Neural cell (in vitro differentiated cells): ENCODE measurements at regions not wholly inside any gene's neighbourhood (a gene's known extent, or its start where the extent isn't known, plus 50 kb on each side); places are given as distances from the start of the nearest gene placed in this dataset.

ENCODE experiments used
- H2AFZ ChIP-seq: fragments of 200-600, 300-800 bp; sonication (generic), shearing (Covaris generic); 2 replicates; pipeline ENCODE4 v1.6.0; 2014; ENCODE audit warnings: low read depth, mild to moderate bottlenecking, antibody characterized with exemption, low read length, moderate library complexity
- H3F3A ChIP-seq: fragments of 200-600 bp; shearing (Covaris generic); 2 replicates; pipeline ENCODE4 v1.6.1; 2016; ENCODE audit warnings: mild to moderate bottlenecking, moderate library complexity, mixed read lengths, antibody characterized with exemption, low read length; ENCODE audit not compliant: insufficient read depth, poor library complexity, severe bottlenecking
- H3K27ac ChIP-seq: fragments of 200-600, 300-800 bp; sonication (generic), shearing (Covaris generic); 2 replicates; pipeline ENCODE4 v1.5.1; 2014; ENCODE audit warnings: mild to moderate bottlenecking, low read length, moderate library complexity
- H3K27me3 ChIP-seq: fragments of 300-800, 200-600 bp; sonication (generic), shearing (Covaris generic); 2 replicates; pipeline ENCODE4 v1.6.0; 2014; ENCODE audit warnings: mild to moderate bottlenecking, low read depth, low read length, moderate library complexity; ENCODE audit not compliant: insufficient read depth
- H3K36me3 ChIP-seq: fragments of 300-800, 200-600 bp; sonication (generic), shearing (Covaris generic); 2 replicates; pipeline ENCODE4 v1.5.1; 2014; ENCODE audit warnings: mild to moderate bottlenecking, antibody characterized with exemption, low read length, moderate library complexity; ENCODE audit not compliant: insufficient read depth
- H3K4me2 ChIP-seq: fragments of 300-800, 200-600 bp; sonication (generic), shearing (Covaris generic); 2 replicates; pipeline ENCODE4 v1.6.0; 2014; ENCODE audit warnings: mild to moderate bottlenecking, low read length
- H3K4me3 ChIP-seq: fragments of 300-800, 200-600 bp; sonication (generic), shearing (Covaris generic); 2 replicates; pipeline ENCODE4 v1.5.1; 2014; ENCODE audit warnings: mild to moderate bottlenecking, low read length, moderate library complexity
- H3K79me2 ChIP-seq: fragments of 200-600 bp; shearing (Covaris generic); replicated peaks from 2 replicates; pipeline ENCODE4 v1.6.0; 2014; ENCODE audit warnings: mild to moderate bottlenecking, low read length, moderate library complexity; ENCODE audit not compliant: insufficient read depth
- H3K9ac ChIP-seq: fragments of 300-800, 200-600 bp; sonication (generic), shearing (Covaris generic); 2 replicates; pipeline ENCODE4 v1.6.1; 2016; ENCODE audit warnings: mild to moderate bottlenecking, low read length, mixed read lengths
- H3K9me2 ChIP-seq: fragments of 200-600 bp; shearing (Covaris generic); 2 replicates; pipeline ENCODE4 v1.6.1; 2016; ENCODE audit warnings: mild to moderate bottlenecking, low read length, mixed read lengths; ENCODE audit not compliant: insufficient read depth
- H3K9me3 ChIP-seq: fragments of 200-600, 300-800 bp; sonication (generic), shearing (Covaris generic); 2 replicates; pipeline ENCODE4 v1.6.1; 2016; ENCODE audit warnings: mild to moderate bottlenecking, mixed run types, low read length, moderate library complexity, mixed read lengths
- H4K20me1 ChIP-seq: fragments of 200-600 bp; shearing (Covaris generic); 2 replicates; pipeline ENCODE4 v1.6.1; 2016; ENCODE audit warnings: mild to moderate bottlenecking, mixed run types; ENCODE audit not compliant: insufficient read depth
- EP300 ChIP-seq: fragments of 450-650 bp; conservative IDR thresholded peaks from 2 replicates; pipeline ENCODE4 v1.6.1; 2014; ENCODE audit warnings: antibody characterized with exemption, mild to moderate bottlenecking, moderate library complexity; ENCODE audit not compliant: poor library complexity, severe bottlenecking
- EZH2 ChIP-seq: fragments of 200-600, 300-800 bp; shearing (Covaris generic), sonication (generic); IDR thresholded peaks from 2 replicates; pipeline ENCODE4 v1.6.1; 2014; ENCODE audit warnings: antibody characterized with exemption, low read length, borderline replicate concordance, mild to moderate bottlenecking; ENCODE audit not compliant: insufficient read depth, poor library complexity, severe bottlenecking
- MXI1 ChIP-seq: fragments of 450-650 bp; conservative IDR thresholded peaks from 2 replicates; pipeline ENCODE4 v1.6.1; 2014; ENCODE audit warnings: antibody characterized with exemption, mild to moderate bottlenecking; ENCODE audit not compliant: poor library complexity, severe bottlenecking
- POLR2AphosphoS5 ChIP-seq: IDR thresholded peaks from 2 replicates; pipeline ENCODE4 v1.6.1; 2012
- RAD21 ChIP-seq: fragments of 450-650 bp; conservative IDR thresholded peaks from 2 replicates; pipeline ENCODE4 v1.6.1; 2014; ENCODE audit warnings: antibody characterized with exemption, mild to moderate bottlenecking, moderate library complexity
- SMC3 ChIP-seq: fragments of 450-650 bp; conservative IDR thresholded peaks from 2 replicates; pipeline ENCODE4 v1.6.1; 2014; ENCODE audit warnings: antibody characterized with exemption, mild to moderate bottlenecking, moderate library complexity; ENCODE audit not compliant: poor library complexity
- TAF1 ChIP-seq: IDR thresholded peaks from 2 replicates; pipeline ENCODE4 v1.6.1; 2012; ENCODE audit warnings: low read depth
- TF ChIP-seq, protein P1 (sequence below): IDR thresholded peaks from 2 replicates; pipeline ENCODE4 v1.6.1; 2012; ENCODE audit warnings: borderline replicate concordance
- TF ChIP-seq, protein P2 (sequence below): fragments of 450-650 bp; IDR thresholded peaks from 2 replicates; pipeline ENCODE4 v1.5.1; 2014; ENCODE audit warnings: antibody characterized with exemption, mild to moderate bottlenecking, moderate library complexity; ENCODE audit not compliant: poor library complexity, severe bottlenecking

DNA sequence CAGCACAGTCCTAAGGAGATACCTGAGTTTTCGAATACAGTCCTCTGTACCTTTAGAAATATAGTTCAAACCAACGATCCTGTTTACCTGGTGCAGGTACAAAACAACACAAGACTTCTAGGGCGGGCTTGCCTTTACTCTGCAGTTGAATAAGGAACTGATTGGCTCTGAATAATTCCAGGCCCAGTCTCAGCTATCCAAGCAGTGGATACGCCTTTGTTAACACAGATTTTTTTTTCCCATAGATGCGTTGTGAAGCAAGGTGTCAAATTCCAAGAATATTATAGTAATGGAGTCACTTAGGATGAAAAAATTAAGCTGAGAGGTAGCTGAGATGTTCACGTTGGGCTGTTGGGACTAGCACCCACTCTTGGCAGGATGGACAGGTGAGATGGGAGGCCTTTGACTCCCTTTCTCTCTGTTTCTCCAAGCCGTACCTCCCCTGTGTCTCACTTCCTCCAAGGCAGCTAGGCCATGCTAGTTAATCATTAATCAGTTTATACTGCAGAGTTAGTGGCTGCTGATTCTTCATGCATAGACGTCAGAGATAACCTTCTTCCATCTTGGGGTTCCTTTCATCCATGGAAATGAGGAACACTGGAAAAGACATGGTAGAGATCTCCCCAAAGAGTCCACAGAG is 380.8 kb upstream of the ACVR2A start:
- Histone ChIP-seq H3K4me2 (no peak overlapping the region), H3K9me3 (no peaks in the 10 kb centered on the region), H3K36me3 (no peaks in the 10 kb centered on the region), H3K27me3 (no peaks in the 10 kb centered on the region), H3F3A (no peaks in the 10 kb centered on the region), H3K79me2 (no peaks in the 10 kb centered on the region), H2AFZ (no peak overlapping the region), H3K9me2 (no peaks in the 10 kb centered on the region), H3K9ac (no peak overlapping the region), H3K4me3 (no peak overlapping the region), H3K27ac (no peak overlapping the region), H4K20me1 (no peaks in the 10 kb centered on the region)
- TF ChIP-seq RAD21 (no peak), MXI1 (no peak), SMC3 (no peak), POLR2AphosphoS5 (no peak), TAF1 (no peak), EZH2 (no peak), EP300 (no peak)
- TF ChIP-seq, protein P1, sequence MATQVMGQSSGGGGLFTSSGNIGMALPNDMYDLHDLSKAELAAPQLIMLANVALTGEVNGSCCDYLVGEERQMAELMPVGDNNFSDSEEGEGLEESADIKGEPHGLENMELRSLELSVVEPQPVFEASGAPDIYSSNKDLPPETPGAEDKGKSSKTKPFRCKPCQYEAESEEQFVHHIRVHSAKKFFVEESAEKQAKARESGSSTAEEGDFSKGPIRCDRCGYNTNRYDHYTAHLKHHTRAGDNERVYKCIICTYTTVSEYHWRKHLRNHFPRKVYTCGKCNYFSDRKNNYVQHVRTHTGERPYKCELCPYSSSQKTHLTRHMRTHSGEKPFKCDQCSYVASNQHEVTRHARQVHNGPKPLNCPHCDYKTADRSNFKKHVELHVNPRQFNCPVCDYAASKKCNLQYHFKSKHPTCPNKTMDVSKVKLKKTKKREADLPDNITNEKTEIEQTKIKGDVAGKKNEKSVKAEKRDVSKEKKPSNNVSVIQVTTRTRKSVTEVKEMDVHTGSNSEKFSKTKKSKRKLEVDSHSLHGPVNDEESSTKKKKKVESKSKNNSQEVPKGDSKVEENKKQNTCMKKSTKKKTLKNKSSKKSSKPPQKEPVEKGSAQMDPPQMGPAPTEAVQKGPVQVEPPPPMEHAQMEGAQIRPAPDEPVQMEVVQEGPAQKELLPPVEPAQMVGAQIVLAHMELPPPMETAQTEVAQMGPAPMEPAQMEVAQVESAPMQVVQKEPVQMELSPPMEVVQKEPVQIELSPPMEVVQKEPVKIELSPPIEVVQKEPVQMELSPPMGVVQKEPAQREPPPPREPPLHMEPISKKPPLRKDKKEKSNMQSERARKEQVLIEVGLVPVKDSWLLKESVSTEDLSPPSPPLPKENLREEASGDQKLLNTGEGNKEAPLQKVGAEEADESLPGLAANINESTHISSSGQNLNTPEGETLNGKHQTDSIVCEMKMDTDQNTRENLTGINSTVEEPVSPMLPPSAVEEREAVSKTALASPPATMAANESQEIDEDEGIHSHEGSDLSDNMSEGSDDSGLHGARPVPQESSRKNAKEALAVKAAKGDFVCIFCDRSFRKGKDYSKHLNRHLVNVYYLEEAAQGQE = no peak
- TF ChIP-seq, protein P2, sequence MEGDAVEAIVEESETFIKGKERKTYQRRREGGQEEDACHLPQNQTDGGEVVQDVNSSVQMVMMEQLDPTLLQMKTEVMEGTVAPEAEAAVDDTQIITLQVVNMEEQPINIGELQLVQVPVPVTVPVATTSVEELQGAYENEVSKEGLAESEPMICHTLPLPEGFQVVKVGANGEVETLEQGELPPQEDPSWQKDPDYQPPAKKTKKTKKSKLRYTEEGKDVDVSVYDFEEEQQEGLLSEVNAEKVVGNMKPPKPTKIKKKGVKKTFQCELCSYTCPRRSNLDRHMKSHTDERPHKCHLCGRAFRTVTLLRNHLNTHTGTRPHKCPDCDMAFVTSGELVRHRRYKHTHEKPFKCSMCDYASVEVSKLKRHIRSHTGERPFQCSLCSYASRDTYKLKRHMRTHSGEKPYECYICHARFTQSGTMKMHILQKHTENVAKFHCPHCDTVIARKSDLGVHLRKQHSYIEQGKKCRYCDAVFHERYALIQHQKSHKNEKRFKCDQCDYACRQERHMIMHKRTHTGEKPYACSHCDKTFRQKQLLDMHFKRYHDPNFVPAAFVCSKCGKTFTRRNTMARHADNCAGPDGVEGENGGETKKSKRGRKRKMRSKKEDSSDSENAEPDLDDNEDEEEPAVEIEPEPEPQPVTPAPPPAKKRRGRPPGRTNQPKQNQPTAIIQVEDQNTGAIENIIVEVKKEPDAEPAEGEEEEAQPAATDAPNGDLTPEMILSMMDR = no peak

DNA sequence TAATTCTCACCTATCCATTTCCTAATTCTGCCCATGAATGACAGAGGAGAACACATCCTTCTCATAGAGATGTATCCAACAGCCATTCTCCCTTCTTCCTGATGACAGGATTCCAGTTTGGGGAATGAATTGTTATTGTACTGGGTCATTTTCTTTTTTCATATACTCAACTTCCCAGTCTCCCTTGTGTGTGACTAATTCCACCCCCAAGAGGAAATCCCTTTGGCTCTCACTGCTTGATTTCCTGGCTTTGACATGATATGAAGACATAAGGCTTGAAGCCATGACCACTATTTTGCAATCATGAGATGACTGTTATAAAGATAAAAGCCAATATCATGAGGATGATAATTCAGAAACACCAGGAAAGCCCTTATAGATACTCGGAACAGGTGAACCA is 384.7 kb upstream of the ACVR2A start:
- H3K4me3 ChIP-seq = no peak overlapping the region
- H3K9ac ChIP-seq = no peak overlapping the region
- H3F3A ChIP-seq = no peaks in the 10 kb centered on the region
- H3K36me3 ChIP-seq = no peaks in the 10 kb centered on the region
- no peaks in the 10 kb centered on the region for H3K9me3 ChIP-seq
- H3K79me2 ChIP-seq = no peaks in the 10 kb centered on the region
- no peak overlapping the region for H2AFZ ChIP-seq
- H3K9me2 ChIP-seq = no peaks in the 10 kb centered on the region
- H3K27me3 ChIP-seq = no peaks in the 10 kb centered on the region
- TF ChIP-seq RAD21 (no peak), EP300 (no peak), POLR2AphosphoS5 (no peak), MXI1 (no peak), EZH2 (no peak), SMC3 (no peak), TAF1 (no peak)
- TF ChIP-seq, protein P2 = no peak
- TF ChIP-seq, protein P1 = no peak
- H3K4me2 ChIP-seq = no peak overlapping the region
- no peak overlapping the region for H3K27ac ChIP-seq
- no peaks in the 10 kb centered on the region for H4K20me1 ChIP-seq
